Transverse colon (tissue), 4 donors: ENCODE measurements at regions not wholly inside any gene's neighbourhood (a gene's known extent, or its start where the extent isn't known, plus 50 kb on each side); places are given as distances from the start of the nearest gene placed in this dataset.

ENCODE experiments used
- EP300 ChIP-seq: sonication (generic); formaldehyde crosslinking; IDR thresholded peaks from one replicate; pipeline ENCODE4 v1.6.1; 2017; ENCODE audit warnings: antibody characterized with exemption, low read depth
- POLR2A ChIP-seq: fragments of 450-650 bp; IDR thresholded peaks from one replicate; pipeline ENCODE4 v1.6.1; 2016; ENCODE audit warnings: antibody characterized with exemption, mild to moderate bottlenecking, moderate library complexity
- POLR2AphosphoS5 ChIP-seq, 3 donors: sonication (generic); formaldehyde crosslinking; IDR thresholded peaks; one replicate each; pipeline ENCODE4 v1.6.1; 2016; ENCODE audit warnings: antibody characterized with exemption in 3 of 3
- TF ChIP-seq, protein P1 (sequence below), 5 experiments: fragments of 200-600 bp in 3 of 5; fragments of 450-650 bp in 2 of 5; sonication (generic) in 3 of 5; IDR thresholded peaks; 1 replicate in 2 of 5; 2 replicates in 3 of 5; pipeline ENCODE4 v1.5.1; 2016 to 2017; ENCODE audit warnings: antibody characterized with exemption in 5 of 5, inconsistent platforms in 3 of 5, mild to moderate bottlenecking in 2 of 5, moderate library complexity in 1 of 5

GRCh38 chr13:80448725-80449124 lies 107.8 kb upstream of the SPRY2 start:
- TF ChIP-seq, protein P1, sequence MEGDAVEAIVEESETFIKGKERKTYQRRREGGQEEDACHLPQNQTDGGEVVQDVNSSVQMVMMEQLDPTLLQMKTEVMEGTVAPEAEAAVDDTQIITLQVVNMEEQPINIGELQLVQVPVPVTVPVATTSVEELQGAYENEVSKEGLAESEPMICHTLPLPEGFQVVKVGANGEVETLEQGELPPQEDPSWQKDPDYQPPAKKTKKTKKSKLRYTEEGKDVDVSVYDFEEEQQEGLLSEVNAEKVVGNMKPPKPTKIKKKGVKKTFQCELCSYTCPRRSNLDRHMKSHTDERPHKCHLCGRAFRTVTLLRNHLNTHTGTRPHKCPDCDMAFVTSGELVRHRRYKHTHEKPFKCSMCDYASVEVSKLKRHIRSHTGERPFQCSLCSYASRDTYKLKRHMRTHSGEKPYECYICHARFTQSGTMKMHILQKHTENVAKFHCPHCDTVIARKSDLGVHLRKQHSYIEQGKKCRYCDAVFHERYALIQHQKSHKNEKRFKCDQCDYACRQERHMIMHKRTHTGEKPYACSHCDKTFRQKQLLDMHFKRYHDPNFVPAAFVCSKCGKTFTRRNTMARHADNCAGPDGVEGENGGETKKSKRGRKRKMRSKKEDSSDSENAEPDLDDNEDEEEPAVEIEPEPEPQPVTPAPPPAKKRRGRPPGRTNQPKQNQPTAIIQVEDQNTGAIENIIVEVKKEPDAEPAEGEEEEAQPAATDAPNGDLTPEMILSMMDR (IDR thresholded peaks at IDR 0.05) = no peak
- TF ChIP-seq POLR2AphosphoS5 (IDR thresholded peaks at IDR 0.05) (no peak), EP300 (no peak), POLR2A (no peak)
